Body of pancreas (tissue), 4 donors: ENCODE measurements at regions not wholly inside any gene's neighbourhood (a gene's known extent, or its start where the extent isn't known, plus 50 kb on each side); places are given as distances from the start of the nearest gene placed in this dataset.

Experiments
- ATAC-seq: fragments of 150-250 bp; one replicate; pipeline ENCODE4 v1.9.1; 2016
- DNase-seq, 4 donors: peaks; one replicate each; pipeline ENCODE4 v3.0.0-alpha.2; 2019
- H3K27ac ChIP-seq, 4 donors: fragments of 200-600 bp; sonication (generic); 1 replicate in 3 of 4; 2 replicates in 1 of 4; pipeline versions ENCODE4 v1.5.1 to v1.6.1; 2016 to 2019; ENCODE audit warnings: mild to moderate bottlenecking in 1 of 4, mixed read lengths in 1 of 4, moderate library complexity in 1 of 4
- H3K27me3 ChIP-seq, 2 donors: fragments of 200-600 bp; sonication (generic); one replicate each; pipeline ENCODE4 v1.6.0; 2016; ENCODE audit warnings: mild to moderate bottlenecking in 1 of 2
- H3K36me3 ChIP-seq, 2 donors: fragments of 200-600 bp; sonication (generic); replicated peaks in 1 of 2; 2 replicates each; pipeline ENCODE4 v1.5.1; 2016; ENCODE audit warnings: low read depth in 2 of 2; ENCODE audit not compliant: insufficient read depth in 1 of 2
- H3K4me1 ChIP-seq: fragments of 200-600 bp; sonication (generic); one replicate; pipeline ENCODE4 v1.6.0; 2016
- H3K4me3 ChIP-seq, 2 donors: fragments of 200-600 bp; sonication (generic); 1 replicate in 1 of 2; 2 replicates in 1 of 2; pipeline ENCODE4 v1.5.1; 2016 to 2019
- H3K9me3 ChIP-seq, 3 donors: fragments of 200-600 bp; sonication (generic); 1 replicate in 2 of 3; 2 replicates in 1 of 3; pipeline ENCODE4 v1.5.1; 2016
- CTCF ChIP-seq, 7 experiments: fragments of 450-650 bp in 4 of 7; fragments of 200-600 bp in 3 of 7; sonication (generic) in 3 of 7; IDR thresholded peaks; one replicate each; pipeline ENCODE4 v1.5.1; 2016 to 2019; ENCODE audit warnings: antibody characterized with exemption in 7 of 7
- POLR2A ChIP-seq, 3 donors: fragments of 450-650 bp; IDR thresholded peaks; one replicate each; pipeline ENCODE4 v1.6.1; 2016; ENCODE audit warnings: antibody characterized with exemption in 3 of 3, mild to moderate bottlenecking in 2 of 3
- WGBS, 2 donors: methylation state at CpG; one replicate each; pipeline ENCODE4 v1.1.5; 2017; 5-methylcytosine and 5-hydroxymethylcytosine counted together
- intact Hi-C: fragments of 100-400 bp; cut with DNase I; formaldehyde crosslinking; loops from one replicate; pipeline ENCODE4 v1.15.1; 2023

- Histone ChIP-seq H3K27ac (no peak overlapping the region), H3K27me3 (no peaks in the 10 kb centered on the region), H3K4me1 (no peaks in the 10 kb centered on the region), H3K36me3 (no peaks in the 10 kb centered on the region), H3K9me3 (no peaks in the 10 kb centered on the region), H3K4me3 (no peak overlapping the region)
- ATAC-seq (no peak), DNase-seq (no peak)
- 59 to 66% methylated on average over 2 of the region's 2 CpGs for WGBS, 2 donors
- intact Hi-C loops, result no loop called here
- TF ChIP-seq CTCF (IDR thresholded peaks at IDR 0.05) (no peak), POLR2A (IDR thresholded peaks at IDR 0.05) (no peak)
Measured at GRCh38 chr5:144979516-144980264, 809.0 kb downstream of the KCTD16 start.

DNA sequence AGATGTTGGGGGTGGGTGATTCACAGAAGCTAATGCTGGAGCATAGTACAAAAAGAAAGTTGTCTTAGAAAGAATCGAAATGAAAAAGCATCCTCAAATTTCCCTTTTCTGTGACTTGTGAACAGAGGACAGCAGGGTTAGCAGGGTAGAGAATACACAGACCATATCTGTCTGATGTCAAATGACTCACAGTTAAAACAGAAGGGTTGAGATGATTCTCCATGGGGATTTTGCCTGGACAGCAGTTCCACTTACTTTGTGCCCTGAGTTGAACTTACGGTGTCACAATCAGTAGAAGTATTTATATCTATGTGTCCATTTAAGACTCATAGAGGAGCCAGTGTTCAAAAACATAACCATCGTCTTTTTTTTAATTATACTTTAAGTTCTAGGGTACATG is 801.6 kb downstream of the KCTD16 start:
- no peaks in the 10 kb centered on the region for H3K27me3 ChIP-seq
- no peak for DNase-seq
- H3K9me3 ChIP-seq, result no peaks in the 10 kb centered on the region
- H3K4me1 ChIP-seq, result no peaks in the 10 kb centered on the region
- H3K4me3 ChIP-seq, result no peak overlapping the region
- ATAC-seq, result peak; percentile 47
- intact Hi-C loops, result no loop called here
- TF ChIP-seq CTCF (IDR thresholded peaks at IDR 0.05) (no peak), POLR2A (IDR thresholded peaks at IDR 0.05) (no peak)
- H3K36me3 ChIP-seq, result no peaks in the 10 kb centered on the region
- 75 to 77% methylated on average over 3 of the region's 3 CpGs for WGBS, 2 donors
- no peak overlapping the region for H3K27ac ChIP-seq

GRCh38 chr5:144971108-144971850 is 800.6 kb downstream of the KCTD16 start:
- no peaks in the 10 kb centered on the region for H3K4me1 ChIP-seq
- no peak overlapping the region for H3K4me3 ChIP-seq
- no peaks in the 10 kb centered on the region for H3K9me3 ChIP-seq
- no peaks in the 10 kb centered on the region for H3K27me3 ChIP-seq
- ATAC-seq, result no peak
- intact Hi-C loops, result no loop called here
- no peak for DNase-seq
- no peaks in the 10 kb centered on the region for H3K36me3 ChIP-seq
- TF ChIP-seq POLR2A (IDR thresholded peaks at IDR 0.05), result no peak
- no peak for TF ChIP-seq CTCF (IDR thresholded peaks at IDR 0.05)
- WGBS, 2 donors, result 61 to 65% methylated on average over 6 of the region's 6 CpGs
- no peak overlapping the region for H3K27ac ChIP-seq

- DNase-seq (no peak), ATAC-seq (no peak)
- no peak overlapping the region for H3K4me3 ChIP-seq
- no peak for TF ChIP-seq CTCF (IDR thresholded peaks at IDR 0.05)
- TF ChIP-seq POLR2A (IDR thresholded peaks at IDR 0.05), result no peak
- no peaks in the 10 kb centered on the region for H3K36me3 ChIP-seq
- H3K27ac ChIP-seq, result no peak overlapping the region
- H3K9me3 ChIP-seq, result no peaks in the 10 kb centered on the region
- no peaks in the 10 kb centered on the region for H3K4me1 ChIP-seq
- intact Hi-C loops, result no loop called here
- H3K27me3 ChIP-seq, result no peaks in the 10 kb centered on the region
Measured at GRCh38 chr5:144960296-144960695, 789.6 kb downstream of the KCTD16 start.
